KBM-7 (cell line): ENCODE measurements at regions not wholly inside any gene's neighbourhood (a gene's known extent, or its start where the extent isn't known, plus 50 kb on each side); places are given as distances from the start of the nearest gene placed in this dataset.
A peak's percentile ranks its signal among the peaks of the same experiment; 100 is the strongest.

Experiments used
- DNase-seq: peaks from one replicate; pipeline ENCODE4 v3.0.0-alpha.2; 2015
- in situ Hi-C: fragments of 300-500 bp; cut with MboI; formaldehyde crosslinking; loops from 2 replicates; pipeline ENCODE4 v1.14.3; 2020; ENCODE audit warnings: low sequenced_read_pairs, low pct_unique_long_range_greater_than_20kb, mixed read lengths

DNA sequence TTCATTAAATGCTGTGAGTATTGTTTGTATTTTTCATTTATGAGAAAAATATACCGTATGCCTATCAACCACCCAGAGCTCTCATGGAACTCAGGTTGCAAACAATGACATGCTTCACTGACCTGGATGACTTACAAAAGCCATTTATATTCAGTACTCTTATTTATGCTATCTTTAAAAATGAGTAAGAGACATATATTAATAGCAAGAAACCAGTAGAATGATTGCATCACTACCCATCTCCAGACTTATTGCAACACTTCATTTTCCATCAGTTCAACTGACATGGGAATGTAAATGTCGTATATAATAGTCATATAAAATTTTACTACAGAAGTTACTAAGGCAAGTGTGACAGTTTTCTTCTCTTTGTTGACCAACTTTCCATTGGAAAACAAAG is 69.1 kb downstream of the OTP start:
- in situ Hi-C loops = no loop called here
- no peak for DNase-seq

DNA sequence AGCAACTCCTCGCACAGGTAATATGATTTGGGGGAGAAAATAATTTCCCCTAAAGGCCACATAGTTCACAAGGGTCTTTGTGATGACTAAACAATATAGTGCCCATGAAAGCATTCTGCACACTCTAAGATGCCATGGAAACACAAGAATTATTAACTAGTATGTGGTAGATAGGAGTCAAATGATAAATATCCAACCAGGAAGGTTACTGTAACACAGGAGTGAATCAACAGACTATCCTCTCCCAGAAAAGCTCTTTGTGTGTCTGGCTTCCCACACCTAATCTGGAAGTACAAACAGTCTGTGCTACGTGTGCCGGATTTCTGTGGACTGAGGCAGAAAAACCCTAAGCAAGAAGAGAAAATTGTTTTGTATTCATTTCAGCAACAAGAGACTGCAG is 70.0 kb downstream of the OTP start:
- in situ Hi-C loops = no loop called here
- DNase-seq = no peak

GRCh38 chr5:77568082-77568481 is 70.4 kb downstream of the OTP start:
- in situ Hi-C loops = no loop called here
- DNase-seq = peak; percentile 9

DNA sequence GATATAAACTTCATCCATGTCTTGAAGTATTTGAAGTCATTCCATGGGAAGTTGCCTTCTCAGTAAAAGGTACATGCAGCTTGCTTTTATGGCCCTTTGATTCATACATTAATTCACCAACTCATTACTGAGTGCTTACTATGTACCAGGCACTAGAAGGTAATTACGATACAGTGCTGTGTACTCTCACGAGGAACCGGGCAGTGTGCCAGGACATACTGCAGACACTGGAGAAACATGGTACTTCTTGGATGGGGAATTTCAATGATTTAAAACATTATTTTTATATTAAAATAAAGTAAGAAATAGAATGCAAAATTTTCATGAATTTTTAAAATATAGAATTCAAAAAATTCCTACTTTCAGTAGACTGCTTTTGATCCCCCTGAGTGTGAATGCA is 71.4 kb upstream of the WDR41 start:
- in situ Hi-C loops = no loop called here
- DNase-seq = no peak

GRCh38 chr5:77561965-77562364 is 69.8 kb upstream of the WDR41 start:
- DNase-seq = no peak
- in situ Hi-C loops = no loop called here

DNA sequence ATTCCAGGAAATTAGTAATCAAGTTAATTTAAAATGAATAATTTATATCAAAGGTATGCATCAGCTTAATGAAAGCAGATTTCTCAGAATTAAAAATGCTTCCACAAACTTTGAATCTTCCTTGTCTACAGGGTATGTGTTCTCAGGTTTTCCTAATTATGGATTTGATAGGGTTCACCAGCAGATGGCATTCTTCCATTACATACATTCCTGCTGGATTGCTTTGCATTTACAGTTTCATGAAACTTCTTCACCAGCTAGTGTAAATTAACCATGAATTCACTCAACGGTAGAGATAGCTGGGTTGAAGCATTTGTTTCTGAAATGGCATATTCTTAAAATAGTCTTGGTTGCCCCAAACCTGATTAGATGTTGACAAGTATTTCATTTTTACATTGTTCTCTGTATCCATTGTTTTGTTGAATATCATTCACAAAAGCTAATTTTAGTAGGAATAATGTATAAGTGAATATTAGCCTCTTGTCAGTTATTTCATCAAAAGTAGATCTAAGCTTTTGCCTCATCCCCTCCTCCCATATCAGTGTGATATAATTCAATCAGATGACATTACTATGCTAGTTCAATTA is 68.7 kb upstream of the WDR41 start:
- DNase-seq = peak; percentile 66
- in situ Hi-C loops = no loop called here

DNA sequence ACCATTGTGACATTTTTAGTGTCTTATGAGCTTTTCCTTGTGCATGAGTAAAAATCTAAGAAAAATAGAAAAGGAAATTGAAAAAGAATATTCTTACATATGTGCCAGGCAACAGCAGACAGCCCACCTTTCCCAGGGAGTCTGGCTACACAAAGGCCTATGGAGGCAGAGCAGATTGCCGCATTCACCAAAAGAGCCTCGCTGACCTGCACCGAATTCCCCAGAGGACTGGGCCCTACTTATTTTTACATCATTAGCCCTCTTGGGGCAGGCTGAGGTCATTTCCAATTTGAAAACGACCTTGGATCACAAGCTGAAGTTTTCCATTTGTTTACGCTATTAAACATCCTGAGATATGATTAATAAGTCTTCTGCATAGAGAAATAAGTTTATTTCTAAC is 66.2 kb upstream of the WDR41 start:
- in situ Hi-C loops = no loop called here
- no peak for DNase-seq

GRCh38 chr5:77550406-77550805 is 58.3 kb upstream of the WDR41 start:
- no peak for DNase-seq
- in situ Hi-C loops = no loop called here

DNA sequence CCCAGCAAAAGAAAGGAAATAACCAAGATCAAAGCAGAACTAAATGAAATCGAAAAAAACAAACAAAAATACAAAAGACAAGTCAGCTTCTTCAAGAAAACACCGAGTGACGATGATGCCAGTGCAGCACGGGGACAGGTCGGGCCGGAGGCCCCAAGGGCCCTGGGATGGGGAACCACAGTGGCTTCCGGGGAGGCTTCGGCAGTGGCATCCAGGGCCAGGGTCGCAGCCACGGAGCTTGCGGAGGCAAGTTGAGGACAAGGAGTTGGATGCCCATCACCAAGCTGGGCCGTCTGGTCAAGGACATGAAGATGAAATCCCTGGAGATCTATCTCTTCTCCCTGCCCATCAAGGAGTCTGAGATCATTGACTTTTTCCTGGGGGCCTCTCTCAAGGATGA is 53.2 kb upstream of the WDR41 start:
- DNase-seq = no peak
- in situ Hi-C loops = no loop called here
